ENCODE measurements at regions not wholly inside any gene's neighbourhood (a gene's known extent, or its start where the extent isn't known, plus 50 kb on each side); places are given as distances from the start of the nearest gene placed in this dataset.

- DNase-seq (ENCODE audit: low read depth in 4 of 4, low spot score in 3 of 4) = no peak
These were observed 93.2 kb downstream of the PTCSC3 start for GRCh38 chr14:36083317-36083716.

GRCh38 chr14:36078080-36078479 lies 98.4 kb downstream of the PTCSC3 start:
- no peak for DNase-seq (ENCODE audit: low read depth in 4 of 4, low spot score in 3 of 4)

- no peak for DNase-seq (ENCODE audit: low read depth in 4 of 4, low spot score in 3 of 4)
These were observed 100.3 kb downstream of the PTCSC3 start for GRCh38 chr14:36076197-36076596.

- DNase-seq (ENCODE audit: low read depth in 4 of 4, low spot score in 3 of 4) = no peak
These were observed 101.3 kb downstream of the PTCSC3 start for GRCh38 chr14:36075203-36075602.

GRCh38 chr14:36070720-36071043 lies 105.8 kb downstream of the PTCSC3 start:
- DNase-seq (ENCODE audit: low read depth in 4 of 4, low spot score in 3 of 4) = no peak

- DNase-seq (ENCODE audit: low read depth in 4 of 4, low spot score in 3 of 4) = peak; percentile 23 to 52 (median 39)
These were observed 106.3 kb downstream of the PTCSC3 start for GRCh38 chr14:36070031-36070719.

GRCh38 chr14:36069535-36069900 lies 107.0 kb downstream of the PTCSC3 start:
- no peak for DNase-seq (ENCODE audit: low read depth in 4 of 4, low spot score in 3 of 4)

GRCh38 chr14:36068777-36069534 lies 107.6 kb downstream of the PTCSC3 start:
- no peak for DNase-seq (ENCODE audit: low read depth in 4 of 4, low spot score in 3 of 4)

- DNase-seq (ENCODE audit: low read depth in 4 of 4, low spot score in 3 of 4) = no peak
These were observed 108.9 kb downstream of the PTCSC3 start for GRCh38 chr14:36067428-36068187.

- DNase-seq (ENCODE audit: low read depth in 4 of 4, low spot score in 3 of 4) = no peak
These were observed 109.9 kb downstream of the PTCSC3 start for GRCh38 chr14:36066636-36067035.

- DNase-seq (ENCODE audit: low read depth in 4 of 4, low spot score in 3 of 4) = no peak
These were observed 110.7 kb downstream of the PTCSC3 start for GRCh38 chr14:36065831-36066230.

- DNase-seq (ENCODE audit: low read depth in 4 of 4, low spot score in 3 of 4) = no peak
These were observed 117.0 kb downstream of the PTCSC3 start for GRCh38 chr14:36059531-36059930.

- no peak for DNase-seq (ENCODE audit: low read depth in 4 of 4, low spot score in 3 of 4)
These were observed 118.9 kb downstream of the PTCSC3 start for GRCh38 chr14:36057452-36058116.

GRCh38 chr14:36056845-36057244 lies 119.7 kb downstream of the PTCSC3 start:
- no peak for DNase-seq (ENCODE audit: low read depth in 4 of 4, low spot score in 3 of 4)

GRCh38 chr14:36055681-36056225 lies 120.8 kb downstream of the PTCSC3 start:
- no peak for DNase-seq (ENCODE audit: low read depth in 4 of 4, low spot score in 3 of 4)

GRCh38 chr14:36055052-36055378 lies 121.5 kb downstream of the PTCSC3 start:
- DNase-seq (ENCODE audit: low read depth in 4 of 4, low spot score in 3 of 4) = no peak

- no peak for DNase-seq (ENCODE audit: low read depth in 4 of 4, low spot score in 3 of 4)
These were observed 122.0 kb downstream of the PTCSC3 start for GRCh38 chr14:36054353-36055051.

GRCh38 chr14:36052681-36053080 lies 123.8 kb downstream of the PTCSC3 start:
- DNase-seq (ENCODE audit: low read depth in 4 of 4, low spot score in 3 of 4) = no peak

- DNase-seq (ENCODE audit: low read depth in 4 of 4, low spot score in 3 of 4) = no peak
These were observed 124.5 kb downstream of the PTCSC3 start for GRCh38 chr14:36052063-36052462.

GRCh38 chr14:36048667-36049066 lies 127.9 kb downstream of the PTCSC3 start:
- no peak for DNase-seq (ENCODE audit: low read depth in 4 of 4, low spot score in 3 of 4)

Measured in left renal pelvis (tissue), 4 donors.